ENCODE measurements at regions not wholly inside any gene's neighbourhood (a gene's known extent, or its start where the extent isn't known, plus 50 kb on each side); places are given as distances from the start of the nearest gene placed in this dataset.

DNA sequence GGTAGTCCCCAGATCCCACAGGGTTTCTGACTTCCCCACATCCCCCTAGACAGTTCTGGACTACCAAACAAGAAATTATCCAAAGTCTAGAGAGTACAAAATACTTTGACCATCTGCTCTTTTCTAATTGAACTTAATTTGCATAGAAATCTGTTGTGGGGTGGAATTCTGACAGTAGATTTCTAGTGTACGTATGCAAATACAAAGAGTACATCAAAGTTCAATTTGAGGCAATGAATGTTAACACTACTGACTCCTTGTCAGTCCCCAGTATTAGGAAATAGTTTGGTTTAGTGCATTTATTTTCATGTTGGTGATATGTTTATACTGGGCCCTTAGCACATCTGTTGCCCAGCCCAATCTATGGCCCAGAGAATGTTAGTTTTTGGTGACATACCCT is 292.6 kb downstream of the CETN3 start:
- H4K8ac ChIP-seq (ENCODE audit: low read depth in 2 of 2, low read length in 2 of 2) = no peak overlapping the region
- intact Hi-C loops (cut with micrococcal nuclease) (no loop called here), dilution Hi-C loops (cut with HindIII; ENCODE audit: low sequenced_read_pairs, unreplicated experiment) (no loop called here), in situ Hi-C loops (cut with MboI; ENCODE audit: low sequenced_read_pairs) (no loop called here)
- H3K79me1 ChIP-seq (ENCODE audit: low read depth in 1 of 2, low read length in 2 of 2) = no peaks in the 10 kb centered on the region
- no peak overlapping the region for H2AFZ ChIP-seq (replicated peaks; ENCODE audit: low read length, poor library complexity)
- WGBS, 2 experiments (ENCODE audit: extremely low coverage in 2 of 2, insufficient read length in 1 of 2) = no CpG with 5 or more reads among the region's 1 CpG
- DNase-seq (no peak), ATAC-seq (ENCODE audit: low read depth) (no peak)
- H3K4me1 ChIP-seq (ENCODE audit: control insufficient read depth, insufficient read depth, low read length) = no peaks in the 10 kb centered on the region
- H3K36me3 ChIP-seq (ENCODE audit: control insufficient read depth, insufficient read depth, low read length) = no peaks in the 10 kb centered on the region
- no peak overlapping the region for H2AK9ac ChIP-seq (replicated peaks; ENCODE audit: low read depth, low read length, poor library complexity)
- H3K4ac ChIP-seq (ENCODE audit: low read depth, low read length) = no peak overlapping the region
- H3K9me1 ChIP-seq (ENCODE audit: insufficient read depth, low read length) = no peaks in the 10 kb centered on the region
- H3K18ac ChIP-seq (ENCODE audit: low read depth, low read length) = no peak overlapping the region
- H3K4me3 ChIP-seq (ENCODE audit: insufficient read depth, low read depth, low read length) = no peak overlapping the region
- no peak overlapping the region for H3K27ac ChIP-seq (ENCODE audit: insufficient read depth, low read length)
- H2AK5ac ChIP-seq (ENCODE audit: low read depth, low read length) = no peak overlapping the region
- H3K9ac ChIP-seq (ENCODE audit: low read depth, low read length) = no peak overlapping the region
- H2BK20ac ChIP-seq (ENCODE audit: low read depth, low read length) = no peak overlapping the region
- no peak overlapping the region for H3K23ac ChIP-seq (ENCODE audit: low read depth, low read length)
- no peaks in the 10 kb centered on the region for H3K27me3 ChIP-seq (ENCODE audit: control insufficient read depth, insufficient read depth, low read length)
- no TSS peak for BruUV-seq (replicated peaks)
- ChIA-PET CTCF (no interaction called here), POLR2A (ENCODE audit: unreplicated experiment) (no interaction called here)
- H4K5ac ChIP-seq (ENCODE audit: low read depth, low read length) = no peak overlapping the region
- H3K9me3 ChIP-seq (ENCODE audit: control insufficient read depth, insufficient read depth, low read length) = peaks cover 2% of the 10 kb centered on the region; the same call in 1 of the 2 replicates
- no peak for TF ChIP-seq CHD1 (IDR thresholded peaks at IDR 0.05; ENCODE audit: low read depth, low read length)
- no peak for TF ChIP-seq POLR2A (IDR thresholded peaks at IDR 0.05; ENCODE audit: low read depth, low read length)
- TF ChIP-seq RAD21 (IDR thresholded peaks at IDR 0.05; ENCODE audit: low read length) = no peak
- no peak for TF ChIP-seq RCOR1 (IDR thresholded peaks at IDR 0.05; ENCODE audit: insufficient replicate concordance, low read length)
- TF ChIP-seq, protein P1, sequence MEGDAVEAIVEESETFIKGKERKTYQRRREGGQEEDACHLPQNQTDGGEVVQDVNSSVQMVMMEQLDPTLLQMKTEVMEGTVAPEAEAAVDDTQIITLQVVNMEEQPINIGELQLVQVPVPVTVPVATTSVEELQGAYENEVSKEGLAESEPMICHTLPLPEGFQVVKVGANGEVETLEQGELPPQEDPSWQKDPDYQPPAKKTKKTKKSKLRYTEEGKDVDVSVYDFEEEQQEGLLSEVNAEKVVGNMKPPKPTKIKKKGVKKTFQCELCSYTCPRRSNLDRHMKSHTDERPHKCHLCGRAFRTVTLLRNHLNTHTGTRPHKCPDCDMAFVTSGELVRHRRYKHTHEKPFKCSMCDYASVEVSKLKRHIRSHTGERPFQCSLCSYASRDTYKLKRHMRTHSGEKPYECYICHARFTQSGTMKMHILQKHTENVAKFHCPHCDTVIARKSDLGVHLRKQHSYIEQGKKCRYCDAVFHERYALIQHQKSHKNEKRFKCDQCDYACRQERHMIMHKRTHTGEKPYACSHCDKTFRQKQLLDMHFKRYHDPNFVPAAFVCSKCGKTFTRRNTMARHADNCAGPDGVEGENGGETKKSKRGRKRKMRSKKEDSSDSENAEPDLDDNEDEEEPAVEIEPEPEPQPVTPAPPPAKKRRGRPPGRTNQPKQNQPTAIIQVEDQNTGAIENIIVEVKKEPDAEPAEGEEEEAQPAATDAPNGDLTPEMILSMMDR (conservative IDR thresholded peaks at IDR 0.05; ENCODE audit: low read depth, low read length) = no peak
- no peak for TF ChIP-seq MXI1 (IDR thresholded peaks at IDR 0.05; ENCODE audit: borderline replicate concordance, low read depth, low read length)
- TF ChIP-seq RFX5 (IDR thresholded peaks at IDR 0.05; ENCODE audit: low read depth, low read length) = no peak
- TF ChIP-seq SMC3 (IDR thresholded peaks at IDR 0.05; ENCODE audit: low read depth, low read length) = no peak
- TF ChIP-seq, protein P2, sequence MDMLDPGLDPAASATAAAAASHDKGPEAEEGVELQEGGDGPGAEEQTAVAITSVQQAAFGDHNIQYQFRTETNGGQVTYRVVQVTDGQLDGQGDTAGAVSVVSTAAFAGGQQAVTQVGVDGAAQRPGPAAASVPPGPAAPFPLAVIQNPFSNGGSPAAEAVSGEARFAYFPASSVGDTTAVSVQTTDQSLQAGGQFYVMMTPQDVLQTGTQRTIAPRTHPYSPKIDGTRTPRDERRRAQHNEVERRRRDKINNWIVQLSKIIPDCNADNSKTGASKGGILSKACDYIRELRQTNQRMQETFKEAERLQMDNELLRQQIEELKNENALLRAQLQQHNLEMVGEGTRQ (IDR thresholded peaks at IDR 0.05; ENCODE audit: low read depth, low read length) = no peak
- no peak for TF ChIP-seq FOS (IDR thresholded peaks at IDR 0.05; ENCODE audit: low read depth, low read length)
- TF ChIP-seq, protein P3, sequence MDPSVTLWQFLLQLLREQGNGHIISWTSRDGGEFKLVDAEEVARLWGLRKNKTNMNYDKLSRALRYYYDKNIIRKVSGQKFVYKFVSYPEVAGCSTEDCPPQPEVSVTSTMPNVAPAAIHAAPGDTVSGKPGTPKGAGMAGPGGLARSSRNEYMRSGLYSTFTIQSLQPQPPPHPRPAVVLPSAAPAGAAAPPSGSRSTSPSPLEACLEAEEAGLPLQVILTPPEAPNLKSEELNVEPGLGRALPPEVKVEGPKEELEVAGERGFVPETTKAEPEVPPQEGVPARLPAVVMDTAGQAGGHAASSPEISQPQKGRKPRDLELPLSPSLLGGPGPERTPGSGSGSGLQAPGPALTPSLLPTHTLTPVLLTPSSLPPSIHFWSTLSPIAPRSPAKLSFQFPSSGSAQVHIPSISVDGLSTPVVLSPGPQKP (IDR thresholded peaks at IDR 0.05; ENCODE audit: borderline replicate concordance, low read depth, low read length) = no peak
- no peak for TF ChIP-seq NFE2L2 (IDR thresholded peaks at IDR 0.05; ENCODE audit: low read depth, low read length)
- TF ChIP-seq BHLHE40 (IDR thresholded peaks at IDR 0.05; ENCODE audit: low read depth, low read length) = no peak
- no peak for TF ChIP-seq CEBPB (IDR thresholded peaks at IDR 0.05; ENCODE audit: low read depth, low read length)
- TF ChIP-seq MAFK (IDR thresholded peaks at IDR 0.05; ENCODE audit: low read depth, low read length) = no peak
- no peak for TF ChIP-seq MAZ (IDR thresholded peaks at IDR 0.05; ENCODE audit: borderline replicate concordance, low read depth, low read length)
- no peak overlapping the region for H2BK5ac ChIP-seq (ENCODE audit: low read depth, low read length, poor library complexity, severe bottlenecking)
- no peak overlapping the region for H2BK15ac ChIP-seq (ENCODE audit: low read depth, low read length)
- no peak overlapping the region for H4K91ac ChIP-seq (ENCODE audit: insufficient read depth, low read depth, low read length)
- no peak overlapping the region for H3K56ac ChIP-seq (ENCODE audit: extremely low read depth, insufficient read depth, low read length)
- no peak overlapping the region for H2BK120ac ChIP-seq (ENCODE audit: low read depth, low read length)
- H3K14ac ChIP-seq (replicated peaks; ENCODE audit: low read depth, low read length) = no peak overlapping the region
- H3K4me2 ChIP-seq (ENCODE audit: low read depth, low read length) = no peak overlapping the region
- no peaks in the 10 kb centered on the region for H4K20me1 ChIP-seq (ENCODE audit: insufficient read depth, low read length)
